Peyer's patch (tissue), 4 donors: ENCODE measurements at regions not wholly inside any gene's neighbourhood (a gene's known extent, or its start where the extent isn't known, plus 50 kb on each side); places are given as distances from the start of the nearest gene placed in this dataset.

Source experiments
- DNase-seq, 3 donors: peaks; one replicate each; pipeline ENCODE4 v3.0.0-alpha.2; 2017 to 2019
- H3K27ac ChIP-seq, 4 donors: fragments of 200-600 bp; sonication (generic); one replicate each; pipeline ENCODE4 v1.5.1; 2016 to 2019
- H3K27me3 ChIP-seq, 2 donors: fragments of 200-600 bp; sonication (generic); one replicate each; pipeline ENCODE4 v1.5.1; 2019
- H3K36me3 ChIP-seq, 3 donors: fragments of 200-600 bp; sonication (generic); one replicate each; pipeline ENCODE4 v1.5.1; 2016 to 2019
- H3K4me1 ChIP-seq, 4 donors: fragments of 200-600 bp; sonication (generic); one replicate each; pipeline ENCODE4 v1.5.1; 2016 to 2019
- H3K4me3 ChIP-seq, 4 donors: fragments of 200-600 bp; sonication (generic); 1 replicate in 3 of 4; 2 replicates in 1 of 4; pipeline ENCODE4 v1.5.1; 2016 to 2019; ENCODE audit warnings: mild to moderate bottlenecking in 1 of 4
- H3K9me3 ChIP-seq, 4 donors: fragments of 200-600 bp; sonication (generic); one replicate each; pipeline ENCODE4 v1.5.1; 2016 to 2019; ENCODE audit warnings: mild to moderate bottlenecking in 1 of 4
- CTCF ChIP-seq, 6 experiments: fragments of 450-650 bp in 4 of 6; fragments of 200-600 bp in 2 of 6; sonication (generic) in 1 of 6; IDR thresholded peaks; one replicate each; pipeline ENCODE4 v1.5.1; 2017 to 2019; ENCODE audit warnings: antibody characterized with exemption in 6 of 6, mild to moderate bottlenecking in 3 of 6, moderate library complexity in 1 of 6
- POLR2A ChIP-seq, 2 donors: fragments of 450-650 bp; IDR thresholded peaks; one replicate each; pipeline ENCODE4 v1.5.1; 2017; ENCODE audit warnings: antibody characterized with exemption in 2 of 2, mild to moderate bottlenecking in 2 of 2, moderate library complexity in 2 of 2

- Histone ChIP-seq H3K4me3 (no peak overlapping the region), H3K27ac (no peak overlapping the region), H3K36me3 (no peaks in the 10 kb centered on the region), H3K9me3 (no peaks in the 10 kb centered on the region), H3K27me3 (no peaks in the 10 kb centered on the region), H3K4me1 (no peaks in the 10 kb centered on the region)
- TF ChIP-seq POLR2A (IDR thresholded peaks at IDR 0.05) (no peak), CTCF (IDR thresholded peaks at IDR 0.05) (no peak)
- DNase-seq, result no peak
These were observed 78.5 kb upstream of the ARID2 start for GRCh38 chr12:45651029-45651428.

- no peak for DNase-seq
- no peak overlapping the region for H3K4me3 ChIP-seq
- H3K4me1 ChIP-seq, result no peaks in the 10 kb centered on the region
- H3K27ac ChIP-seq, result no peak overlapping the region
- H3K27me3 ChIP-seq, result no peaks in the 10 kb centered on the region
- TF ChIP-seq POLR2A (IDR thresholded peaks at IDR 0.05), result no peak
- TF ChIP-seq CTCF (IDR thresholded peaks at IDR 0.05), result no peak
- no peaks in the 10 kb centered on the region for H3K36me3 ChIP-seq
- H3K9me3 ChIP-seq, result no peaks in the 10 kb centered on the region
These were observed 75.4 kb upstream of the ARID2 start for GRCh38 chr12:45654002-45654665.

GRCh38 chr12:45655186-45655585 is 74.3 kb upstream of the ARID2 start:
- TF ChIP-seq CTCF (IDR thresholded peaks at IDR 0.05) (peak in 3 of 6 experiments; percentile 26 to 37 (median 37)), POLR2A (IDR thresholded peaks at IDR 0.05) (no peak)
- peak in 1 of 3 donors; percentile 63 for DNase-seq
- Histone ChIP-seq H3K27ac (no peak overlapping the region), H3K36me3 (no peaks in the 10 kb centered on the region), H3K4me1 (no peaks in the 10 kb centered on the region), H3K4me3 (no peak overlapping the region), H3K27me3 (no peaks in the 10 kb centered on the region), H3K9me3 (no peaks in the 10 kb centered on the region)

- H3K4me1 ChIP-seq, result no peaks in the 10 kb centered on the region
- TF ChIP-seq CTCF (IDR thresholded peaks at IDR 0.05) (no peak), POLR2A (IDR thresholded peaks at IDR 0.05) (no peak)
- no peak overlapping the region for H3K27ac ChIP-seq
- H3K4me3 ChIP-seq, result no peak overlapping the region
- no peaks in the 10 kb centered on the region for H3K27me3 ChIP-seq
- H3K9me3 ChIP-seq, result no peaks in the 10 kb centered on the region
- DNase-seq, result no peak
- H3K36me3 ChIP-seq, result no peaks in the 10 kb centered on the region
These were observed 73.8 kb upstream of the ARID2 start for GRCh38 chr12:45655743-45656142.

- H3K4me1 ChIP-seq, result no peaks in the 10 kb centered on the region
- H3K4me3 ChIP-seq, result no peak overlapping the region
- no peaks in the 10 kb centered on the region for H3K36me3 ChIP-seq
- H3K27me3 ChIP-seq, result no peaks in the 10 kb centered on the region
- DNase-seq, result no peak
- H3K27ac ChIP-seq, result no peak overlapping the region
- no peaks in the 10 kb centered on the region for H3K9me3 ChIP-seq
- TF ChIP-seq POLR2A (IDR thresholded peaks at IDR 0.05), result no peak
- no peak for TF ChIP-seq CTCF (IDR thresholded peaks at IDR 0.05)
These were observed 71.5 kb upstream of the ARID2 start for GRCh38 chr12:45658020-45658419.

GRCh38 chr12:45660330-45660729 is 69.2 kb upstream of the ARID2 start:
- Histone ChIP-seq H3K4me3 (no peak overlapping the region), H3K4me1 (no peaks in the 10 kb centered on the region), H3K36me3 (no peaks in the 10 kb centered on the region), H3K9me3 (no peaks in the 10 kb centered on the region), H3K27me3 (no peaks in the 10 kb centered on the region), H3K27ac (no peak overlapping the region)
- no peak for TF ChIP-seq POLR2A (IDR thresholded peaks at IDR 0.05)
- TF ChIP-seq CTCF (IDR thresholded peaks at IDR 0.05), result no peak
- DNase-seq, result no peak
